GM12878 (cell line): ENCODE measurements at regions not wholly inside any gene's neighbourhood (a gene's known extent, or its start where the extent isn't known, plus 50 kb on each side); places are given as distances from the start of the nearest gene placed in this dataset.

ENCODE experiments used
- ATAC-seq: fragments of 200-7000 bp; cut with Tn5 transposase; 3 replicates; pipeline ENCODE4 v1.9.1; 2020; ENCODE audit warnings: mild to moderate bottlenecking, moderate library complexity
- BruUV-seq: library from RNA; stranded (reverse); fragments of 400-500 nt; replicated peaks from 2 replicates; lab custom pipeline; 2021; lab: Mats Ljungman, UMichigan
- CTCF ChIA-PET: fragments of 300-600 bp; sonication (Branson Sonifier 250); formaldehyde crosslinking; extraction: SDS; loops from one replicate; lab custom pipeline; 2021; ENCODE audit warnings: inconsistent platforms; lab: Yijun Ruan, JAX
- POLR2A ChIA-PET: fragments of 350-600 bp; formaldehyde crosslinking; extraction: SDS; loops from one replicate; lab custom pipeline; 2021; ENCODE audit warnings: inconsistent platforms; lab: Charles Lee
- RAD21 ChIA-PET: fragments of 300-600 bp; sonication (Branson Sonifier 250); formaldehyde crosslinking; loops from one replicate; lab custom pipeline; 2023; ENCODE audit warnings: antibody characterized with exemption; ENCODE audit not compliant: unreplicated experiment; lab: Charles Lee
- SMC1A ChIA-PET: fragments of 300-600 bp; sonication (Branson Sonifier 250); formaldehyde crosslinking; loops from one replicate; lab custom pipeline; 2023; ENCODE audit not compliant: unreplicated experiment, uncharacterized antibody; lab: Charles Lee
- DNase-seq: peaks from one replicate; pipeline ENCODE4 v3.0.0-alpha.2; 2011; ENCODE audit warnings: low read depth, low spot score
- FAIRE-seq: peaks from 3 replicates; lab custom pipeline; 2011; peaks lifted over from hg19 to GRCh38; lab: Jason Lieb, UNC
- H2AFZ ChIP-seq: 2 replicates; pipeline ENCODE4 v1.6.0; 2011; ENCODE audit warnings: low read depth, low read length, control low read depth; ENCODE audit not compliant: control insufficient read depth
- H3K27ac ChIP-seq: 2 replicates; pipeline ENCODE4 v1.5.1; 2011; ENCODE audit warnings: control low read depth; ENCODE audit not compliant: control insufficient read depth, insufficient read depth
- H3K27me3 ChIP-seq, 2 experiments: replicated peaks in 1 of 2; 2 replicates each; pipeline versions ENCODE4 v1.6.0 to v1.6.1; 2011; ENCODE audit warnings: low read length in 1 of 2; ENCODE audit not compliant: control insufficient read depth in 2 of 2, insufficient read depth in 2 of 2
- H3K36me3 ChIP-seq, 2 experiments: 2 replicates each; pipeline ENCODE4 v1.5.1; 2011; ENCODE audit warnings: low read length in 1 of 2; ENCODE audit not compliant: control insufficient read depth in 2 of 2, insufficient read depth in 2 of 2
- H3K4me1 ChIP-seq: 2 replicates; pipeline ENCODE4 v1.6.1; 2011; ENCODE audit warnings: mild to moderate bottlenecking, low read length, moderate library complexity, mixed read lengths; ENCODE audit not compliant: control insufficient read depth, insufficient read depth
- H3K4me2 ChIP-seq: 2 replicates; pipeline ENCODE4 v1.6.0; 2011; ENCODE audit warnings: control low read depth; ENCODE audit not compliant: control insufficient read depth, insufficient read depth
- H3K4me3 ChIP-seq: fragments of 200-600 bp; sonication (generic); 2 replicates; pipeline ENCODE4 v1.5.1; 2016
- H3K79me2 ChIP-seq: 2 replicates; pipeline ENCODE4 v1.6.0; 2011; ENCODE audit warnings: low read length; ENCODE audit not compliant: control insufficient read depth, insufficient read depth
- H3K9ac ChIP-seq: 2 replicates; pipeline ENCODE4 v1.8.0; 2011; ENCODE audit warnings: low read length, control low read depth, mixed read lengths; ENCODE audit not compliant: control insufficient read depth, insufficient read depth
- H3K9me3 ChIP-seq: replicated peaks from 3 replicates; pipeline ENCODE4 v1.5.1; 2011; ENCODE audit warnings: mild to moderate bottlenecking, low read length; ENCODE audit not compliant: control insufficient read depth, insufficient read depth
- H4K20me1 ChIP-seq: 2 replicates; pipeline ENCODE4 v1.6.0; 2011; ENCODE audit not compliant: control insufficient read depth, insufficient read depth
- CBX3 ChIP-seq: fragments of 200-600 bp; sonication (generic); IDR thresholded peaks from 2 replicates; pipeline ENCODE4 v1.6.1; 2016; ENCODE audit warnings: low read depth, borderline replicate concordance
- EZH2 ChIP-seq: IDR thresholded peaks from 2 replicates; pipeline ENCODE4 v1.6.1; 2012; ENCODE audit warnings: low read depth, mild to moderate bottlenecking, control low read depth, inconsistent platforms, low read length, borderline replicate concordance; ENCODE audit not compliant: control insufficient read depth
- GATAD2B ChIP-seq: fragments of 450-650 bp; conservative IDR thresholded peaks from 2 replicates; pipeline ENCODE4 v1.6.1; 2017; ENCODE audit warnings: low read depth, mild to moderate bottlenecking, moderate library complexity
- MEF2A ChIP-seq: IDR thresholded peaks from 2 replicates; pipeline ENCODE4 v1.6.1; 2011; ENCODE audit warnings: low read depth, mild to moderate bottlenecking, low read length, moderate library complexity; ENCODE audit not compliant: insufficient read depth
- MLLT1 ChIP-seq: fragments of 450-650 bp; IDR thresholded peaks from 2 replicates; pipeline ENCODE4 v1.6.1; 2016; ENCODE audit warnings: mild to moderate bottlenecking
- MXI1 ChIP-seq: fragments of 150-350 bp; IDR thresholded peaks from 2 replicates; pipeline ENCODE4 v1.6.1; 2011; ENCODE audit warnings: low read depth, mild to moderate bottlenecking, inconsistent platforms, low read length, improper control_type of control experiment
- PKNOX1 ChIP-seq: fragments of 450-650 bp; IDR thresholded peaks from 2 replicates; pipeline ENCODE4 v1.6.1; 2016; ENCODE audit warnings: mild to moderate bottlenecking
- RBBP5 ChIP-seq: fragments of 200-600 bp; sonication (generic); conservative IDR thresholded peaks from 2 replicates; pipeline ENCODE4 v1.6.1; 2016
- RCOR1 ChIP-seq: conservative IDR thresholded peaks from 2 replicates; pipeline ENCODE4 v1.6.1; 2012; ENCODE audit warnings: low read depth, low read length, improper control_type of control experiment
- SMAD1 ChIP-seq: fragments of 450-650 bp; IDR thresholded peaks from 2 replicates; pipeline ENCODE4 v1.6.1; 2018; ENCODE audit warnings: mild to moderate bottlenecking, low read depth; ENCODE audit not compliant: partially characterized antibody
- SMAD5 ChIP-seq: IDR thresholded peaks from 2 replicates; pipeline ENCODE4 v1.6.1; 2016; ENCODE audit warnings: antibody characterized with exemption, low read depth
- TBL1XR1 ChIP-seq: IDR thresholded peaks from 2 replicates; pipeline ENCODE4 v1.6.1; 2012; ENCODE audit warnings: low read depth, low read length, improper control_type of control experiment
- YY1 ChIP-seq: IDR thresholded peaks from 2 replicates; pipeline ENCODE4 v1.6.1; 2011; ENCODE audit warnings: low read depth, mild to moderate bottlenecking, low read length
- WGBS: methylation state at CpG from one replicate; pipeline ENCODE4 v1.1.6; 2016; ENCODE audit warnings: low lambda C conversion rate; ENCODE audit not compliant: insufficient replicate concordance, insufficient coverage; ENCODE audit errors: missing lambda C conversion rate; 5-methylcytosine and 5-hydroxymethylcytosine counted together
- in situ Hi-C: fragments of 300-500 bp; cut with MboI; formaldehyde crosslinking; loops from 9 replicates; pipeline ENCODE4 v1.14.3; 2018; ENCODE audit warnings: mixed read lengths
- intact Hi-C: fragments of 100-400 bp; cut with micrococcal nuclease; formaldehyde crosslinking; loops from one replicate; pipeline ENCODE4 v1.14.2; 2022; ENCODE audit not compliant: unreplicated experiment

- no peak for TF ChIP-seq MXI1
- Histone ChIP-seq H3K9me3 (no peaks in the 10 kb centered on the region), H4K20me1 (no peaks in the 10 kb centered on the region), H3K27me3 (no peaks in the 10 kb centered on the region; a peak in 1 of 4 replicates), H3K79me2 (no peaks in the 10 kb centered on the region), H3K36me3 (no peaks in the 10 kb centered on the region), H3K27ac (no peak overlapping the region), H3K4me1 (no peaks in the 10 kb centered on the region), H2AFZ (no peak overlapping the region), H3K4me3 (no peak overlapping the region), H3K9ac (no peak overlapping the region), H3K4me2 (no peak overlapping the region)
- FAIRE-seq, result no peak
- intact Hi-C loops, result loop anchor here (10.0 kb wide), 1 partner anchor 177 kb away; no protein-coding TSS in a partner anchor
- ChIA-PET SMC1A (no interaction called here), RAD21 (no interaction called here), POLR2A (no interaction called here), CTCF (no interaction called here)
- ATAC-seq, result no peak
- 39% methylated on average over 3 of the region's 3 CpGs for WGBS
- DNase-seq, result no peak
- in situ Hi-C loops, result no loop called here
- BruUV-seq, result no TSS peak
Measured at GRCh38 chr1:60151311-60151710, 77.7 kb upstream of the C1orf87 start.

- FAIRE-seq (no peak), ATAC-seq (no peak), DNase-seq (no peak)
- Histone ChIP-seq H3K27ac (no peak overlapping the region), H3K4me2 (no peak overlapping the region), H3K9ac (no peak overlapping the region), H3K36me3 (no peaks in the 10 kb centered on the region), H3K4me3 (no peak overlapping the region), H3K9me3 (no peaks in the 10 kb centered on the region), H3K79me2 (no peaks in the 10 kb centered on the region), H3K27me3 (no peaks in the 10 kb centered on the region; a peak in 1 of 4 replicates), H2AFZ (no peak overlapping the region), H3K4me1 (no peaks in the 10 kb centered on the region), H4K20me1 (no peaks in the 10 kb centered on the region)
- intact Hi-C loops, result no loop called here
- CTCF ChIA-PET, result no interaction called here
- no TSS peak for BruUV-seq
- WGBS, result 0% methylated on average over 2 of the region's 2 CpGs
- POLR2A ChIA-PET, result no interaction called here
- in situ Hi-C loops, result no loop called here
- SMC1A ChIA-PET, result no interaction called here
- RAD21 ChIA-PET, result no interaction called here
- TF ChIP-seq RCOR1, result no peak
- no peak for TF ChIP-seq MEF2A
- TF ChIP-seq SMAD5, result no peak
- TF ChIP-seq RBBP5, result no peak
- no peak for TF ChIP-seq EZH2
- no peak for TF ChIP-seq CBX3
- TF ChIP-seq YY1, result no peak
- no peak for TF ChIP-seq GATAD2B
- no peak for TF ChIP-seq MLLT1
- no peak for TF ChIP-seq PKNOX1
- no peak for TF ChIP-seq SMAD1
- no peak for TF ChIP-seq TBL1XR1
Measured at GRCh38 chr1:60149251-60149650, 75.7 kb upstream of the C1orf87 start.
